Nephron (organoid): ENCODE measurements at regions not wholly inside any gene's neighbourhood (a gene's known extent, or its start where the extent isn't known, plus 50 kb on each side); places are given as distances from the start of the nearest gene placed in this dataset.

ENCODE experiments used
- H3K27ac Mint-ChIP-seq, 3 experiments: 2 replicates each; pipeline ENCODE4 v1.8.0; 2020; ENCODE audit warnings: mixed read lengths in 3 of 3, mild to moderate bottlenecking in 2 of 3, moderate library complexity in 1 of 3
- H3K27me3 Mint-ChIP-seq: 2 replicates; pipeline ENCODE4 v1.8.0; 2021; ENCODE audit warnings: low read depth, mild to moderate bottlenecking, moderate library complexity, mixed read lengths
- H3K36me3 Mint-ChIP-seq: 2 replicates; pipeline ENCODE4 v1.8.0; 2020; ENCODE audit warnings: low read depth, mixed read lengths
- H3K4me1 Mint-ChIP-seq: 2 replicates; pipeline ENCODE4 v1.8.0; 2020; ENCODE audit warnings: mixed read lengths
- H3K4me3 Mint-ChIP-seq, 3 experiments: 2 replicates each; pipeline ENCODE4 v1.8.0; 2020; ENCODE audit warnings: mild to moderate bottlenecking in 3 of 3, mixed read lengths in 3 of 3, moderate library complexity in 2 of 3
- H3K9me3 Mint-ChIP-seq: 2 replicates; pipeline ENCODE4 v1.8.0; 2020; ENCODE audit warnings: mixed read lengths
- CTCF ChIP-seq, 3 experiments: fragments of 200-600 bp; sonication (generic); IDR thresholded peaks; one replicate each; pipeline ENCODE4 v1.5.0; 2021; ENCODE audit warnings: antibody characterized with exemption in 3 of 3; ENCODE audit not compliant: unreplicated experiment in 3 of 3

- Mint-ChIP-seq H3K4me1 (no peaks in the 10 kb centered on the region), H3K4me3 (no peak overlapping the region), H3K9me3 (no peaks in the 10 kb centered on the region), H3K27ac (no peak overlapping the region), H3K27me3 (no peaks in the 10 kb centered on the region), H3K36me3 (no peaks in the 10 kb centered on the region)
- no peak for TF ChIP-seq CTCF (IDR thresholded peaks at IDR 0.05; ENCODE audit: unreplicated experiment in 3 of 3)
These were observed 84.6 kb upstream of the NEK7 start for GRCh38 chr1:198072177-198072576.

GRCh38 chr1:198075296-198075695, 81.5 kb upstream of the NEK7 start:
- no peak overlapping the region for H3K27ac Mint-ChIP-seq
- H3K36me3 Mint-ChIP-seq: no peaks in the 10 kb centered on the region
- TF ChIP-seq CTCF (IDR thresholded peaks at IDR 0.05; ENCODE audit: unreplicated experiment in 3 of 3): no peak
- H3K9me3 Mint-ChIP-seq: peaks cover 4% of the 10 kb centered on the region
- H3K4me3 Mint-ChIP-seq: no peak overlapping the region
- no peaks in the 10 kb centered on the region for H3K4me1 Mint-ChIP-seq
- no peaks in the 10 kb centered on the region for H3K27me3 Mint-ChIP-seq

- no peaks in the 10 kb centered on the region for H3K4me1 Mint-ChIP-seq
- H3K27me3 Mint-ChIP-seq: no peaks in the 10 kb centered on the region
- no peaks in the 10 kb centered on the region for H3K36me3 Mint-ChIP-seq
- no peak for TF ChIP-seq CTCF (IDR thresholded peaks at IDR 0.05; ENCODE audit: unreplicated experiment in 3 of 3)
- H3K27ac Mint-ChIP-seq: no peak overlapping the region
- H3K9me3 Mint-ChIP-seq: peaks cover 4% of the 10 kb centered on the region
- no peak overlapping the region for H3K4me3 Mint-ChIP-seq
These were observed 77.3 kb upstream of the NEK7 start for GRCh38 chr1:198079432-198079951.

- H3K9me3 Mint-ChIP-seq: peaks cover 4% of the 10 kb centered on the region
These were observed 74.2 kb upstream of the NEK7 start for GRCh38 chr1:198082576-198082975.

GRCh38 chr1:198083549-198083948, 73.2 kb upstream of the NEK7 start:
- Mint-ChIP-seq H3K27me3 (no peaks in the 10 kb centered on the region), H3K36me3 (no peaks in the 10 kb centered on the region), H3K4me3 (no peak overlapping the region), H3K9me3 (peaks cover 2% of the 10 kb centered on the region), H3K27ac (no peak overlapping the region), H3K4me1 (peaks cover 4% of the 10 kb centered on the region)
- TF ChIP-seq CTCF (IDR thresholded peaks at IDR 0.05; ENCODE audit: unreplicated experiment in 3 of 3): no peak

More at GRCh38 chr1:198082576-198082975, 74.2 kb upstream of the NEK7 start:
- Mint-ChIP-seq H3K27me3 (no peaks in the 10 kb centered on the region), H3K4me3 (no peak overlapping the region), H3K4me1 (no peaks in the 10 kb centered on the region), H3K36me3 (no peaks in the 10 kb centered on the region), H3K27ac (no peak overlapping the region)
- no peak for TF ChIP-seq CTCF (IDR thresholded peaks at IDR 0.05; ENCODE audit: unreplicated experiment in 3 of 3)

GRCh38 chr1:198084241-198084908, 72.4 kb upstream of the NEK7 start:
- TF ChIP-seq CTCF (IDR thresholded peaks at IDR 0.05; ENCODE audit: unreplicated experiment in 3 of 3): no peak

More at GRCh38 chr1:198084241-198084908, 72.4 kb upstream of the NEK7 start:
- H3K9me3 Mint-ChIP-seq: no peaks in the 10 kb centered on the region
- H3K36me3 Mint-ChIP-seq: no peaks in the 10 kb centered on the region
- H3K27me3 Mint-ChIP-seq: no peaks in the 10 kb centered on the region
- H3K4me3 Mint-ChIP-seq: no peak overlapping the region
- H3K27ac Mint-ChIP-seq: no peak overlapping the region
- peaks cover 8% of the 10 kb centered on the region for H3K4me1 Mint-ChIP-seq
